ENCODE measurements at regions not wholly inside any gene's neighbourhood (a gene's known extent, or its start where the extent isn't known, plus 50 kb on each side); places are given as distances from the start of the nearest gene placed in this dataset.

- Histone ChIP-seq H3K27me3 (ENCODE audit: insufficient read depth, low read length) (no peaks in the 10 kb centered on the region), H3K4me1 (ENCODE audit: insufficient read depth, low read length) (no peaks in the 10 kb centered on the region), H3K36me3 (ENCODE audit: insufficient read depth, low read depth, low read length) (no peaks in the 10 kb centered on the region), H3K27ac (ENCODE audit: low read length) (no peak overlapping the region), H3K4me3 (ENCODE audit: low read length) (no peak overlapping the region), H3K9ac (ENCODE audit: low read depth, low read length) (no peak overlapping the region), H3K9me3 (ENCODE audit: insufficient read depth, low read depth, low read length) (no peaks in the 10 kb centered on the region)
Observed at GRCh38 chr7:68309806-68310205, 1288.5 kb upstream of the AUTS2 start.

DNA sequence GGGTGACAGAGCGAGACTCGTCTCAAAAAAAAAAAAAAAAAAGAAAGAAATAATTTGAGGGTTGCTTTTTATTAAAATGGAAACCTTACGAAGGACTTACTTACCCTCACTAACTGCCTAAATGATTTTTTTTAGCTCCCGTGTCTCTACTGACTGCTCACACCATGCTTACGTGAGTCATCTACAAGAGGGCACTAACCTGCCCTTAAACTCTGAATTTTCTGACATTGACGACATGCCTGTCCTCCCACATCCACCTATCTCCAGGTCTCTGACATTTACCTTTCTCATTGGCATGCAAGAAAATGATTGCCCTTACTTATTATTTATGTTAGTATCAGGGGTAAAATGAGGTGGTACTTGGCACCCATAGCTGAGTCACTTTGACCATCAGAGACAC lies 1286.3 kb upstream of the AUTS2 start:
- H3K36me3 ChIP-seq (ENCODE audit: insufficient read depth, low read depth, low read length), result no peaks in the 10 kb centered on the region
- no peak overlapping the region for H3K9ac ChIP-seq (ENCODE audit: low read depth, low read length)
- H3K27ac ChIP-seq (ENCODE audit: low read length), result no peak overlapping the region
- H3K27me3 ChIP-seq (ENCODE audit: insufficient read depth, low read length), result no peaks in the 10 kb centered on the region
- H3K4me1 ChIP-seq (ENCODE audit: insufficient read depth, low read length), result no peaks in the 10 kb centered on the region
- H3K9me3 ChIP-seq (ENCODE audit: insufficient read depth, low read depth, low read length), result 0 out of 2 replicates have a peak, but pooled peaks cover 3% of the 10 kb centered on the region
- H3K4me3 ChIP-seq (ENCODE audit: low read length), result no peak overlapping the region

GRCh38 chr7:68313806-68314205 lies 1284.5 kb upstream of the AUTS2 start:
- no peak overlapping the region for H3K9ac ChIP-seq (ENCODE audit: low read depth, low read length)
- 0 out of 2 replicates have a peak, but pooled peaks cover 3% of the 10 kb centered on the region for H3K9me3 ChIP-seq (ENCODE audit: insufficient read depth, low read depth, low read length)
- H3K4me3 ChIP-seq (ENCODE audit: low read length), result no peak overlapping the region
- H3K27me3 ChIP-seq (ENCODE audit: insufficient read depth, low read length), result no peaks in the 10 kb centered on the region
- H3K36me3 ChIP-seq (ENCODE audit: insufficient read depth, low read depth, low read length), result no peaks in the 10 kb centered on the region
- H3K4me1 ChIP-seq (ENCODE audit: insufficient read depth, low read length), result no peaks in the 10 kb centered on the region
- no peak overlapping the region for H3K27ac ChIP-seq (ENCODE audit: low read length)

GRCh38 chr7:68314208-68314607 lies 1284.1 kb upstream of the AUTS2 start:
- Histone ChIP-seq H3K9me3 (ENCODE audit: insufficient read depth, low read depth, low read length) (0 out of 2 replicates have a peak, but pooled peaks cover 3% of the 10 kb centered on the region), H3K4me3 (ENCODE audit: low read length) (no peak overlapping the region), H3K9ac (ENCODE audit: low read depth, low read length) (no peak overlapping the region), H3K27ac (ENCODE audit: low read length) (no peak overlapping the region), H3K36me3 (ENCODE audit: insufficient read depth, low read depth, low read length) (no peaks in the 10 kb centered on the region), H3K27me3 (ENCODE audit: insufficient read depth, low read length) (no peaks in the 10 kb centered on the region), H3K4me1 (ENCODE audit: insufficient read depth, low read length) (no peaks in the 10 kb centered on the region)

DNA sequence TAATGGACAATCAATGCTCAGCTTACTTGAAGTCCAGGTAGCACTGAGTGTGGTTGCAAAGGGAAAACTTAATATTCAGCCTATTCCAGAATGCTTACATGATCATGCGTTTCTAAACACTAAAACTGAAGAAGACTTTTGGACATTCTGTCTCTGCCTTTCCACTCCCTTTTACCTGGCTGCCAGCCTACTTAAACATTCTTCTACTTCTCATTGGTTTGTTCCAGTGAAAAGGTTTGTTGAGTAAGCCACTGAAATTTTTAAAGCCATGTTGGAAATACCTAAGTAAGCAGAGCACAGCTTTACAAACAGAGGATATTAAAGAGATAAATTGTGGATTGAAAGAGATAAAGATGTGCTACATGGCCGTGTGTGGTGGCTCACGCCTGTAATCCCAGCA lies 1280.8 kb upstream of the AUTS2 start:
- no peak overlapping the region for H3K4me3 ChIP-seq (ENCODE audit: low read length)
- no peaks in the 10 kb centered on the region for H3K36me3 ChIP-seq (ENCODE audit: insufficient read depth, low read depth, low read length)
- no peaks in the 10 kb centered on the region for H3K27me3 ChIP-seq (ENCODE audit: insufficient read depth, low read length)
- H3K27ac ChIP-seq (ENCODE audit: low read length), result no peak overlapping the region
- 0 out of 2 replicates have a peak, but pooled peaks cover 3% of the 10 kb centered on the region for H3K9me3 ChIP-seq (ENCODE audit: insufficient read depth, low read depth, low read length)
- no peak overlapping the region for H3K9ac ChIP-seq (ENCODE audit: low read depth, low read length)
- H3K4me1 ChIP-seq (ENCODE audit: insufficient read depth, low read length), result no peaks in the 10 kb centered on the region

DNA sequence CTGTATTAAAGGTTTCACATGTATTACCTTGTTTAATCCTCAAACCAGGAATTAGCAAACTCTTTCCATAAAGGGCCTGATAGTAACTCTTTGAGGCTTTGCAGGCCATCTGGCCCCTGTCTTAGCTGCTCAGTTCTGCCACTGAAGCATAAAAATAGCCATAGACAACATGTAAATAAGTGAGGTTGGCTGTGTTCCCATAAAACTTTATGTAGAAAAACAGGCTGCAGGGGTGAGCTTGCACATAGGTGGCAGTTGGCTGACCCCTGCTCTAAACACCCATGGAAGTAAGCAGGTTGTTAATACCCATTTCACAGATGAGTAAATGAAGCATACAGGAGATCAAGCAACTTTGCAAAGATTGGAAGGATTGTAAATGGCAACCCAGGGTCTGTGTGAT lies 1279.2 kb upstream of the AUTS2 start:
- no peaks in the 10 kb centered on the region for H3K36me3 ChIP-seq (ENCODE audit: insufficient read depth, low read depth, low read length)
- H3K4me1 ChIP-seq (ENCODE audit: insufficient read depth, low read length), result no peaks in the 10 kb centered on the region
- H3K9ac ChIP-seq (ENCODE audit: low read depth, low read length), result no peak overlapping the region
- H3K9me3 ChIP-seq (ENCODE audit: insufficient read depth, low read depth, low read length), result 0 out of 2 replicates have a peak, but pooled peaks cover 3% of the 10 kb centered on the region
- H3K27me3 ChIP-seq (ENCODE audit: insufficient read depth, low read length), result no peaks in the 10 kb centered on the region
- no peak overlapping the region for H3K27ac ChIP-seq (ENCODE audit: low read length)
- H3K4me3 ChIP-seq (ENCODE audit: low read length), result no peak overlapping the region

- Histone ChIP-seq H3K27ac (ENCODE audit: low read length) (no peak overlapping the region), H3K9me3 (ENCODE audit: insufficient read depth, low read depth, low read length) (0 out of 2 replicates have a peak, but pooled peaks cover under 1% of the 10 kb centered on the region), H3K9ac (ENCODE audit: low read depth, low read length) (no peak overlapping the region), H3K27me3 (ENCODE audit: insufficient read depth, low read length) (no peaks in the 10 kb centered on the region), H3K36me3 (ENCODE audit: insufficient read depth, low read depth, low read length) (no peaks in the 10 kb centered on the region), H3K4me3 (ENCODE audit: low read length) (no peak overlapping the region), H3K4me1 (ENCODE audit: insufficient read depth, low read length) (no peaks in the 10 kb centered on the region)
Observed at GRCh38 chr7:68321076-68321639, 1277.1 kb upstream of the AUTS2 start.

DNA sequence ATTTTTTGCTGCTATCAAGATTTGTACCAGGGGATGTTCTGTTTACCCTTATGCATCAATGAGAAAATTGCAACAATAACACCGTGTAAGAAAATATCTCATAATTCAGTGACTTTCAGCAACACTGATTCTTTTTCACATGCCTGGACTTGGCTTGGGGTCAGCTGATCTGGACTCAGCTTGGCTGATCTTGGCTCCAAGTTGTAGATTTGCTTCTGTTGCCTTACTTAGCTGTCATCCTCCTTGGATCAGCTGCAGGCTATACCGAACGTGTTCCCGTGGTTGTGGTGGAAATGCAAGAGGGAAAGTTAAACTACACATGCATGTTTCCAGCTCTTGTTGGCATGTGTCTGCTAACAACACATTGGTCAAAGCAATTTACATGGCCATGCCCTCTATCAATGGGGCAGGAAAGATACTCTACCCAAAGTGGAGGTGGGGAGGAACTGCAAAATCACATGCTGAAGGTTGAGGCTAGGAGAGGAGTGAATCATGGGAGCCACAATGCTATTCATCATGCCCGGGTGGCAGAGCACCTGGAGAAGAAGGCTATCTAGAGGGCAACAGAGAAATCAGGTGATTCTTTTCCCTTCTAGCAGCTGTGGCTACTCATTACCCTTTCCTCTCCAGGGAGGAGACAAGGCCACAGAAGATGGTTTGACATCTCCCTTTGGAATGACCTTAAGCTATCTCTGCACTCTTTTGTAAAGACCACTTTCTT lies 1276.3 kb upstream of the AUTS2 start:
- H3K27ac ChIP-seq (ENCODE audit: low read length), result no peak overlapping the region
- H3K4me3 ChIP-seq (ENCODE audit: low read length), result no peak overlapping the region
- H3K36me3 ChIP-seq (ENCODE audit: insufficient read depth, low read depth, low read length), result no peaks in the 10 kb centered on the region
- no peaks in the 10 kb centered on the region for H3K27me3 ChIP-seq (ENCODE audit: insufficient read depth, low read length)
- H3K4me1 ChIP-seq (ENCODE audit: insufficient read depth, low read length), result no peaks in the 10 kb centered on the region
- no peak overlapping the region for H3K9ac ChIP-seq (ENCODE audit: low read depth, low read length)
- peaks cover 3% of the 10 kb centered on the region; the same call in 1 of the 2 replicates for H3K9me3 ChIP-seq (ENCODE audit: insufficient read depth, low read depth, low read length)

DNA sequence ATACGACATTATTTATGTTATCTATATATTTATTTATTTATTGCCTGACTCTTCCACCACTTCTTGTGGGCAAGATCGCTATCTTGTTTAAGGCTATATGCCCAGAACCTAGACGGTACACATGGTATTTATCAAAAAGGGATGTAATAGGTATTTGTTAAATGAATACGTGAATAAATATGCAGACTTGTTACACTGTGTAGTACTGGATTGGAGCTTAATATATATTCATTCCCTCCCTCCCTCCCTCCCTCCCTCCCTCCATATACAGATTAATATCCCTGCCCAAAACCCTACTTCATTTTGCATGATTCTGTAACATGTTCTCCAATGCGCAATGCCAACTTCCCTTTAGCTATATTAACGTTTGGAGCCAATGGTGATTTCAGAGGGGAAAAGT lies 1273.7 kb upstream of the AUTS2 start:
- no peak overlapping the region for H3K4me3 ChIP-seq (ENCODE audit: low read length)
- no peaks in the 10 kb centered on the region for H3K27me3 ChIP-seq (ENCODE audit: insufficient read depth, low read length)
- no peaks in the 10 kb centered on the region for H3K36me3 ChIP-seq (ENCODE audit: insufficient read depth, low read depth, low read length)

DNA sequence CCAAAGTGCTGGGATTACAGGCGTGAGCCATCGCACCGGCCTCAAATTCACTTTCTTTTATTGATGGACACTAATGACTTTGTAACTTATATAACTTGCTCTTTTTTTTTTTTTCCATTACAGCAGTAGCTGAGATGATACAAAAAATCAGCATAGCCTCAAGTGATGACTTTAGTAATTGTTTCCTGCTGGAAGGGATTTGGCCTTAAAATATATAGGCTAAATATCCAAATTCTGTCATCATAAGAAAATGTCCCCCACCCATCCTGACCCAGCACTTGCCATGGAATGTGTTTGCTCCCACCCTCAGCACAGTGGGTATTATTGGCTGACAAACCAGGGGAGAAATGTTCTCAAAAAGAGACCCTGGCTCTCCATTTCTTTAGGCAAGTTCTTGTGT lies 1264.1 kb upstream of the AUTS2 start:
- H3K36me3 ChIP-seq (ENCODE audit: insufficient read depth, low read depth, low read length), result no peaks in the 10 kb centered on the region
- no peaks in the 10 kb centered on the region for H3K27me3 ChIP-seq (ENCODE audit: insufficient read depth, low read length)
- H3K4me1 ChIP-seq (ENCODE audit: insufficient read depth, low read length), result no peaks in the 10 kb centered on the region
- no peak overlapping the region for H3K4me3 ChIP-seq (ENCODE audit: low read length)
- no peak overlapping the region for H3K9ac ChIP-seq (ENCODE audit: low read depth, low read length)
- peaks cover 10% of the 10 kb centered on the region for H3K9me3 ChIP-seq (ENCODE audit: insufficient read depth, low read depth, low read length)
- no peak overlapping the region for H3K27ac ChIP-seq (ENCODE audit: low read length)

More for the DNA sequence above, 1273.7 kb upstream of the AUTS2 start:
- H3K27ac ChIP-seq (ENCODE audit: low read length), result no peak overlapping the region
- peaks cover 9% of the 10 kb centered on the region for H3K9me3 ChIP-seq (ENCODE audit: insufficient read depth, low read depth, low read length)
- peaks cover 3% of the 10 kb centered on the region; the same call in 1 of the 2 replicates for H3K4me1 ChIP-seq (ENCODE audit: insufficient read depth, low read length)
- H3K9ac ChIP-seq (ENCODE audit: low read depth, low read length), result no peak overlapping the region

DNA sequence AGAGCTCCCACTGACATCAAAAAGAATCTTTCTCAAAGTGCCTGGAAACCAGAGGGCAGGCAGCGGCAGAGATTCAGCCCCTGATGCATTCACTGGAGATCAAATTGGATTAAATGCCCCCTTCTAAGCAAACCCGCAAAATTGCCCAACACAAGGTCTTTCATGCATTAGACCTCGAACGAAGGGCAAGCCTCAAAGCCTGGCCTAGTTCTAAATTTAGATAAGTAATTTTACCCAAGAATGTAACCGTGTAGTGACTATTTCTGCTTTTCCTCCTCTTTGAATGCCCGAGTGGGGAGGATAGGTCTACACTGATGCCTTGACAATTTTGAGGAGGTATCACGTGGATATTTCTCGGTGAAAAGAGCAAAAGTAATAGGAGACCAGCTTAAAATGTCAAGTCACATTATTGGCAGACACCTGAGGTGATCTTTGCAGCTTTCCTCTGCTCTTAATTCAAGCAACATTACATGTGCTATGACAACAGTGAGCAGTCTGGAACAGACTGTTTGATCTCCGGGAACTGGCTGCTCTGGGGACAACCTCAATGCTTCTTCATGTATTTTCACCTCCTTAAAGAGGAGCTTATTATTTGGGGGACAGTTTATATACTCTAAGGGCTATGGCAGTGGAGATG lies 1263.5 kb upstream of the AUTS2 start:
- peaks cover 10% of the 10 kb centered on the region for H3K9me3 ChIP-seq (ENCODE audit: insufficient read depth, low read depth, low read length)
- no peaks in the 10 kb centered on the region for H3K4me1 ChIP-seq (ENCODE audit: insufficient read depth, low read length)
- H3K36me3 ChIP-seq (ENCODE audit: insufficient read depth, low read depth, low read length), result no peaks in the 10 kb centered on the region
- H3K9ac ChIP-seq (ENCODE audit: low read depth, low read length), result no peak overlapping the region
- H3K27ac ChIP-seq (ENCODE audit: low read length), result no peak overlapping the region
- no peaks in the 10 kb centered on the region for H3K27me3 ChIP-seq (ENCODE audit: insufficient read depth, low read length)
- no peak overlapping the region for H3K4me3 ChIP-seq (ENCODE audit: low read length)

DNA sequence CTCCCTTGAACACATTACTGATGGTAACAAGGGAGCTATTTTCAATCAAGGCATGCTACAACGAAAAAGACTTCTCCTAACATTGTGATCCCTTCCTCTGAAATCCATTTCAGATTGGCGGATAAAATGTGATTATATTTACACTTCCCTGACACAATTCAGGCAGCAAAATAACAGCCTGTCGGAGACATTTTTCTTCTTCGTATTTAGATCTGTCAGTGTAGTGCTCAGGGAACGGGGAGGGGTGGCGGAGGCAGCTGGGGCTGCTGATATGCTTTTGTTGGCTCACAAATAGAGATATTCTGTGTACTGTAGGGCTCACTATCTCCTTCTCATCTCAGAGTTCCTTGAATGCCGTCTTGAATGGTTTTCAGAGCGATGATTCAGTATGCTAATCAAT lies 1261.7 kb upstream of the AUTS2 start:
- no peaks in the 10 kb centered on the region for H3K27me3 ChIP-seq (ENCODE audit: insufficient read depth, low read length)

More for the DNA sequence above, 1261.7 kb upstream of the AUTS2 start:
- Histone ChIP-seq H3K9ac (ENCODE audit: low read depth, low read length) (no peak overlapping the region), H3K4me1 (ENCODE audit: insufficient read depth, low read length) (no peaks in the 10 kb centered on the region), H3K27ac (ENCODE audit: low read length) (no peak overlapping the region), H3K9me3 (ENCODE audit: insufficient read depth, low read depth, low read length) (no peaks in the 10 kb centered on the region), H3K4me3 (ENCODE audit: low read length) (no peak overlapping the region), H3K36me3 (ENCODE audit: insufficient read depth, low read depth, low read length) (no peaks in the 10 kb centered on the region)

Measured in iPS-20b (cell line).